Bronchial epithelial cell (primary cell): ENCODE measurements at regions not wholly inside any gene's neighbourhood (a gene's known extent, or its start where the extent isn't known, plus 50 kb on each side); places are given as distances from the start of the nearest gene placed in this dataset.

ENCODE experiments used
- DNase-seq: peaks from one replicate; pipeline ENCODE4 v3.0.0-alpha.2; 2010; ENCODE audit warnings: low read depth
- FAIRE-seq: peaks from 2 replicates; lab custom pipeline; 2011; peaks lifted over from hg19 to GRCh38; lab: Jason Lieb, UNC
- H3K27me3 ChIP-seq: 2 replicates; pipeline ENCODE4 v1.5.1; 2011; ENCODE audit warnings: low read length; ENCODE audit not compliant: control insufficient read depth, insufficient read depth
- H3K36me3 ChIP-seq: 2 replicates; pipeline ENCODE4 v1.5.1; 2011; ENCODE audit warnings: low read length; ENCODE audit not compliant: control insufficient read depth, insufficient read depth
- H3K4me3 ChIP-seq: 2 replicates; pipeline ENCODE4 v1.5.1; 2011; ENCODE audit warnings: mild to moderate bottlenecking, low read depth, low read length, control low read depth
- CTCF ChIP-seq: IDR thresholded peaks from 2 replicates; pipeline ENCODE4 v1.5.1; 2011; ENCODE audit warnings: mild to moderate bottlenecking, moderate library complexity, low read length, control low read depth, inconsistent platforms; ENCODE audit not compliant: insufficient read depth, severe bottlenecking

GRCh38 chr6:94478133-94479005 is 1059.0 kb upstream of the EPHA7 start:
- DNase-seq (no peak), FAIRE-seq (no peak)
- Histone ChIP-seq H3K27me3 (no peaks in the 10 kb centered on the region), H3K36me3 (no peaks in the 10 kb centered on the region), H3K4me3 (no peak overlapping the region)
- TF ChIP-seq CTCF: no peak

GRCh38 chr6:94468830-94469229 is 1049.5 kb upstream of the EPHA7 start:
- no peak for TF ChIP-seq CTCF
- no peaks in the 10 kb centered on the region for H3K27me3 ChIP-seq
- no peaks in the 10 kb centered on the region for H3K36me3 ChIP-seq
- DNase-seq (no peak), FAIRE-seq (no peak)
- no peak overlapping the region for H3K4me3 ChIP-seq

- DNase-seq: no peak
- no peaks in the 10 kb centered on the region for H3K36me3 ChIP-seq
These were observed 1044.7 kb upstream of the EPHA7 start for GRCh38 chr6:94464018-94464510.

GRCh38 chr6:94463306-94463705 is 1043.9 kb upstream of the EPHA7 start:
- no peak for FAIRE-seq
- Histone ChIP-seq H3K27me3 (no peaks in the 10 kb centered on the region), H3K4me3 (no peak overlapping the region), H3K36me3 (no peaks in the 10 kb centered on the region)
- no peak for TF ChIP-seq CTCF
- no peak for DNase-seq

More at GRCh38 chr6:94464018-94464510, 1044.7 kb upstream of the EPHA7 start:
- no peak for FAIRE-seq
- no peak for TF ChIP-seq CTCF
- H3K27me3 ChIP-seq: no peaks in the 10 kb centered on the region
- no peak overlapping the region for H3K4me3 ChIP-seq

GRCh38 chr6:94462231-94462630 is 1042.9 kb upstream of the EPHA7 start:
- no peaks in the 10 kb centered on the region for H3K36me3 ChIP-seq
- no peak for TF ChIP-seq CTCF
- no peaks in the 10 kb centered on the region for H3K27me3 ChIP-seq
- H3K4me3 ChIP-seq: no peak overlapping the region
- FAIRE-seq (no peak), DNase-seq (no peak)

- TF ChIP-seq CTCF: no peak
- FAIRE-seq (no peak), DNase-seq (no peak)
- Histone ChIP-seq H3K36me3 (no peaks in the 10 kb centered on the region), H3K4me3 (no peak overlapping the region), H3K27me3 (no peaks in the 10 kb centered on the region)
These were observed 1036.9 kb upstream of the EPHA7 start for GRCh38 chr6:94456266-94456665.
